ENCODE measurements at regions not wholly inside any gene's neighbourhood (a gene's known extent, or its start where the extent isn't known, plus 50 kb on each side); places are given as distances from the start of the nearest gene placed in this dataset.

DNA sequence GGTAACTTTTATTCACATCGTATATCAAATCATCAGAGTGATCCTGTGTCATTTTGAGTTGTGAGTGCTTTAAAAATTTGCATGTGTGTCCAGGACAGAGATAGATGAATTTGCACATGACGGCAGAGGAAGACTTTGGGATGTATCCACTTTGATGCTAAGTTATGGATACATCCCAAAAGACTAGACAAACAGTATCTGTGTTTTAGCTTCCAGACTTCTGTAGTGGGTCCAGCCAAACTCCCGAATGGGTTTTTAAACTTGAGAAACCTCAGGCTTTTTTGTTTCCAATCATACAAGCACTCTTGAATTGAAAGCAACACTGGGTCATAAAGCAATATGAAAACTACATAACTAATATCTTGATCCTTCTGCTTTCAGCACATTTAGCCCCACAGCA is 213.8 kb downstream of the C9orf152 start:
- no peak for TF ChIP-seq POLR2AphosphoS5 (IDR thresholded peaks at IDR 0.05; ENCODE audit: insufficient read depth, low read depth, low read length)
- TF ChIP-seq FOS (IDR thresholded peaks at IDR 0.05; ENCODE audit: borderline replicate concordance, insufficient read depth, low read length): no peak
- TF ChIP-seq MAX (IDR thresholded peaks at IDR 0.05; ENCODE audit: insufficient read depth, insufficient read length): no peak
- no peak for TF ChIP-seq JUN (IDR thresholded peaks at IDR 0.05; ENCODE audit: borderline replicate concordance, insufficient read depth, insufficient read length, low read depth)
- no peak for TF ChIP-seq MYC (IDR thresholded peaks at IDR 0.05; ENCODE audit: low read depth, low read length)
- TF ChIP-seq EZH2 (IDR thresholded peaks at IDR 0.05; ENCODE audit: borderline replicate concordance, low read depth, low read length, severe bottlenecking): no peak
- TF ChIP-seq, protein P1, sequence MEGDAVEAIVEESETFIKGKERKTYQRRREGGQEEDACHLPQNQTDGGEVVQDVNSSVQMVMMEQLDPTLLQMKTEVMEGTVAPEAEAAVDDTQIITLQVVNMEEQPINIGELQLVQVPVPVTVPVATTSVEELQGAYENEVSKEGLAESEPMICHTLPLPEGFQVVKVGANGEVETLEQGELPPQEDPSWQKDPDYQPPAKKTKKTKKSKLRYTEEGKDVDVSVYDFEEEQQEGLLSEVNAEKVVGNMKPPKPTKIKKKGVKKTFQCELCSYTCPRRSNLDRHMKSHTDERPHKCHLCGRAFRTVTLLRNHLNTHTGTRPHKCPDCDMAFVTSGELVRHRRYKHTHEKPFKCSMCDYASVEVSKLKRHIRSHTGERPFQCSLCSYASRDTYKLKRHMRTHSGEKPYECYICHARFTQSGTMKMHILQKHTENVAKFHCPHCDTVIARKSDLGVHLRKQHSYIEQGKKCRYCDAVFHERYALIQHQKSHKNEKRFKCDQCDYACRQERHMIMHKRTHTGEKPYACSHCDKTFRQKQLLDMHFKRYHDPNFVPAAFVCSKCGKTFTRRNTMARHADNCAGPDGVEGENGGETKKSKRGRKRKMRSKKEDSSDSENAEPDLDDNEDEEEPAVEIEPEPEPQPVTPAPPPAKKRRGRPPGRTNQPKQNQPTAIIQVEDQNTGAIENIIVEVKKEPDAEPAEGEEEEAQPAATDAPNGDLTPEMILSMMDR (IDR thresholded peaks at IDR 0.05; ENCODE audit: extremely low read depth in 1 of 2, insufficient read depth in 1 of 2, low read depth in 1 of 2, low read length in 2 of 2): no peak
- no peak for TF ChIP-seq GATA2 (IDR thresholded peaks at IDR 0.05; ENCODE audit: insufficient read depth, insufficient read length, low read depth, low read length)
- TF ChIP-seq POLR2A (IDR thresholded peaks at IDR 0.05; ENCODE audit: low read depth, low read length): no peak
- no peaks in the 10 kb centered on the region for H3K36me3 ChIP-seq (ENCODE audit: control insufficient read depth in 2 of 2, extremely low read depth in 1 of 2, insufficient read depth in 2 of 2, low read length in 2 of 2)
- intact Hi-C loops (cut with micrococcal nuclease) (no loop called here), dilution Hi-C loops (cut with MboI; ENCODE audit: extremely low pct_ligation_motif_present, low sequenced_read_pairs) (no loop called here)
- no peak for DNase-seq (ENCODE audit: low read depth, low spot score)
- H3K9me3 ChIP-seq (replicated peaks; ENCODE audit: control insufficient read depth, insufficient read depth, low read length): no peaks in the 10 kb centered on the region
- BruUV-seq (replicated peaks): no TSS peak
- no peak overlapping the region for H2AFZ ChIP-seq (ENCODE audit: low read depth, low read length)
- H3K9ac ChIP-seq (replicated peaks; ENCODE audit: extremely low read depth, insufficient read depth, low read length): no peak overlapping the region
- no peak for FAIRE-seq
- H3K9me1 ChIP-seq (replicated peaks; ENCODE audit: control insufficient read depth, extremely low read depth, insufficient read depth, low read length): no peaks in the 10 kb centered on the region
- H3K4me3 ChIP-seq (replicated peaks in 1 of 3; ENCODE audit: insufficient read depth in 1 of 3, low read depth in 1 of 3, low read length in 3 of 3): no peak overlapping the region
- H3K27ac ChIP-seq (ENCODE audit: insufficient read depth, low read depth, low read length): no peak overlapping the region
- ChIA-PET CTCF (no interaction called here), POLR2A (no interaction called here)
- H3K27me3 ChIP-seq (ENCODE audit: control insufficient read depth in 2 of 2, insufficient read depth in 2 of 2, low read length in 2 of 2): no peaks in the 10 kb centered on the region
- no peak overlapping the region for H3K4me2 ChIP-seq (ENCODE audit: insufficient read depth, low read length)
- peaks cover 4% of the 10 kb centered on the region for H3K4me1 ChIP-seq (ENCODE audit: control insufficient read depth, extremely low read depth, insufficient read depth, low read length)
- H3K79me2 ChIP-seq (ENCODE audit: control insufficient read depth, insufficient read depth, low read length): no peaks in the 10 kb centered on the region
- no peaks in the 10 kb centered on the region for H4K20me1 ChIP-seq (replicated peaks; ENCODE audit: control insufficient read depth, extremely low read depth, insufficient read depth, low read length)

Measured in endothelial cell of umbilical vein (primary cell).